Astrocyte of the spinal cord (primary cell): ENCODE measurements at regions not wholly inside any gene's neighbourhood (a gene's known extent, or its start where the extent isn't known, plus 50 kb on each side); places are given as distances from the start of the nearest gene placed in this dataset.

ENCODE experiments used
- DNase-seq: peaks from one replicate; pipeline ENCODE4 v3.0.0; 2011; ENCODE audit warnings: low read depth, low spot score
- H3K4me3 ChIP-seq: 2 replicates; pipeline ENCODE4 v1.5.1; 2011; ENCODE audit warnings: low read depth, mild to moderate bottlenecking, low read length, moderate library complexity
- CTCF ChIP-seq: IDR thresholded peaks from 2 replicates; pipeline ENCODE4 v1.5.1; 2012; ENCODE audit warnings: low read depth, mild to moderate bottlenecking, low read length, inconsistent platforms
- in situ Hi-C: cut with HindIII; loops from 2 replicates; pipeline ENCODE4 v1.10.0; 2017; ENCODE audit warnings: low sequenced_read_pairs

DNA sequence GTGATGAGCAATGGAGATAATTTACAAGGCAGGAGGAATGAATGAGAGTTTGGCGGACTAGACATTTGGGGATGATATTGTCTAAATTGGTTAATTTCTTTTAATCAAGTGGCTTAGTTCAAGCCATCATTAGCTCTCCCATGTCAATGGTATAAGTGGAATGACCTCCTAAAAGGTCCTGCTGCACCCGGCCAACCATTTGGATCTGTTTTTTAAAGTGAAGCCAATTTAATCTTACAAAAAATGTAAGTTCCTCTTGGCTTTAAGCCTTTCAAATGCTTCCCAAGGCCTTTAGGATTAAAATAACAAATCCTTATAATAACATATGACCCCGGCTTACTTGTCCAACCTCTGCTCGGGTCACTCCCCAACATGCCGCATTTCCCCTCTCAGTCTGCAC, 484.4 kb upstream of the ADAMTS9 start:
- DNase-seq, result no peak
- H3K4me3 ChIP-seq, result no peak overlapping the region
- no peak for TF ChIP-seq CTCF
- in situ Hi-C loops, result no loop called here

DNA sequence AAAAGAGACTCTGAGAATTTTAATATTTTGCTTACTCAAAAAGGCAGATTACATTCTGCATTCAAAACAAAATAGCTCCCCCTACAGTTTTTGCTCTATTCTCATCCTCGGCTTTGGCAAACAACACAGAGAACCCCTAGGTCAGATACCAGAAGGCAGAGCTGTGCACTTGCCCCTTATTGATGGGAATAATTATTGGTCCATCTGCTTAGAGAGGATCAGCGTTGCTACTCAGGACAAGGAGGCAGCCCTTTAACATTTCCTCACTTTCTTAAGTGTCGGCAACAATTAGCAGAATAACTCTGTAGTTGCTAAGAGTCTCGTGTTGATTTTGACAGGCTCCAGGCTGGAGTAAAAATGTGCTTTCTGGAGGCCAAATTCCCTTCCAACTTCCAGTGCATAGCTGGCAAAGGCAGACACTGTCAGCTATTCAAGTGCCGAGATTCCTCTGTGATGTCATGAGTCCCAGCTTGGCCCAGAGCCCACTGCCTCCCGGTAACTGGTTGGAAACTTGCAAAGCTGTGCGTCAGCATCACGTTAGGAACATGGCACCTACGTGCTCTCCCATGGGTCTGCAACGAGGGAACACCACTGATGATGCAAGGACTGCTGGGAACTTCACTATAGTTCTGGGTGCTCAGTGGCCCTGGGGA, 482.7 kb upstream of the ADAMTS9 start:
- no peak overlapping the region for H3K4me3 ChIP-seq
- in situ Hi-C loops, result no loop called here
- TF ChIP-seq CTCF, result peak; percentile 50
- DNase-seq, result peak; percentile 89

DNA sequence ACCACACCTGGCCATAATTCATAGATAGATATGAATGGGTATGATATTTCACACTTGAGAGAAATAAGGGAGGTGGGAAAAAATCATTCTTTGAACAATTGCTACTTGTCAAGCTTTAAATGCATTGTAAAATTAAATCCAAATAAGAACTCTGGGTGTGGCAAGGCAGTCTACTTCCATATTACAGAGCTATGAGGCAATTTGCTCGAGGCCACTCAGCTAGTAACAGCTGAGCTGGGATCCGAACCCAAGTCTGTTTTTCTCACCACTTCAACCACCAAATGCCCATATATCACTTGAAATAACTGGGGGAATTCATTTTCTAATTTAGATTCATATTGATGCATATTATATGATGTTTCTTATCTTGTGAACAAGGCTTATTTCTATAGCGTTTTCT, 482.2 kb upstream of the ADAMTS9 start:
- in situ Hi-C loops, result no loop called here
- H3K4me3 ChIP-seq, result no peak overlapping the region
- no peak for TF ChIP-seq CTCF
- DNase-seq, result no peak

DNA sequence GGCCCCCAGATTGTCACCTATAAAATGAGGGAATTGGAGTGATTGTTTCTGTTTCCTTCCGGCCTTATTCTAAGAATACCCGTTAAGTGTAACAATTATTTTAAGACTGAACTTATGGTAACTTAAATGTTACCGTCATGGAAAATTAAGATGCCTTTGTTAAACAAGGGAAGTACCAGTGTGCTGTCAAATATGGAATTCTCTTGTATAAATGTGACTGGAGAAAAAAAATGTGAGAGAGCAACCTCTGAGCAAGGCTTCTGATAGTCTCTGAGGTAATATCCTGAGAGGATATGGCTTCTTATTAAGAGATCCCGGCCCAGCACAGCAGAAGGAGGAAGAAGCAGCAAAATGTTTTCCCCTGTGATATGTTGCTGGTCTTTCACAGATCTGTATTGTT, 480.7 kb upstream of the ADAMTS9 start:
- no peak overlapping the region for H3K4me3 ChIP-seq
- no peak for DNase-seq
- no peak for TF ChIP-seq CTCF
- in situ Hi-C loops, result no loop called here

GRCh38 chr3:65166531-65166930, 478.7 kb upstream of the ADAMTS9 start:
- no peak for TF ChIP-seq CTCF
- DNase-seq, result no peak
- H3K4me3 ChIP-seq, result no peak overlapping the region
- in situ Hi-C loops, result no loop called here

GRCh38 chr3:65158023-65158422, 470.2 kb upstream of the ADAMTS9 start:
- no peak for TF ChIP-seq CTCF
- no peak for DNase-seq
- H3K4me3 ChIP-seq, result no peak overlapping the region
- in situ Hi-C loops, result no loop called here
